ENCODE measurements at regions not wholly inside any gene's neighbourhood (a gene's known extent, or its start where the extent isn't known, plus 50 kb on each side); places are given as distances from the start of the nearest gene placed in this dataset.

DNA sequence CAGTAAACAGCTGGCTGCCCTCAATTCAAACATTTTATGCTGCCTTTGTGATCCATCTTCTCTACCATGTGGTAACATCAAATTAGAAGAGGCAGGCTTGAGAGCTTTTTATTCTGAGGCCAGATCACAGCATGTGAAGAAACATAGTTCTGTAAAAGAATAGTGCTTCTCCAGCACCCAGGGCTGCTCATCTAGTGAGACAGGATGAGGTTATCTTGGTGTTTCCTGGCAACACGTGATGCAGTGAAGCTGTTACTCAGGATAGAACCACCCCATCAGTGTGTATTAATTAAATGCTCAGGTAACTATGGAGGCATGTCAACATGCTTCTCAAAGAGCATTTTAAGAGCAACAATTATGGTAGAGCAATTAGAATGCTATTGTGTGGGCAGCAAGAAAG, 400.5 kb upstream of the ACO1 start:
- Histone ChIP-seq H3K79me2 (ENCODE audit: control insufficient read depth, insufficient read depth, low read length) (no peaks in the 10 kb centered on the region), H3K9ac (ENCODE audit: control insufficient read depth, extremely low read depth, insufficient read depth, low read length) (no peak overlapping the region), H3K36me3 (ENCODE audit: control insufficient read depth in 2 of 2, extremely low read depth in 1 of 2, insufficient read depth in 2 of 2, low read length in 2 of 2) (no peaks in the 10 kb centered on the region), H3K9me1 (ENCODE audit: control insufficient read depth, extremely low read depth, insufficient read depth, low read length) (no peaks in the 10 kb centered on the region), H3K9me3 (ENCODE audit: control insufficient read depth, low read depth, low read length) (peaks cover 2% of the 10 kb centered on the region), H3K27ac (ENCODE audit: control insufficient read depth, insufficient read depth, low read length) (no peak overlapping the region), H3K4me2 (ENCODE audit: control insufficient read depth, extremely low read depth, insufficient read depth, low read depth, low read length) (no peak overlapping the region), H3K4me1 (ENCODE audit: control insufficient read depth, extremely low read depth, insufficient read depth, low read length) (no peaks in the 10 kb centered on the region), H2AFZ (ENCODE audit: control insufficient read depth, low read length) (no peak overlapping the region), H4K20me1 (ENCODE audit: control insufficient read depth, extremely low read depth, insufficient read depth, low read length) (no peaks in the 10 kb centered on the region), H3K4me3 (ENCODE audit: control insufficient read depth in 2 of 3, extremely low read depth in 1 of 3, insufficient read depth in 2 of 3, low read depth in 1 of 3, low read length in 3 of 3) (no peak overlapping the region), H3K27me3 (ENCODE audit: control insufficient read depth, extremely low read depth, insufficient read depth, low read length) (no peaks in the 10 kb centered on the region)
- no peak for FAIRE-seq
- no peak for DNase-seq (ENCODE audit: low read depth, low spot score)
- dilution Hi-C loops (cut with MboI; ENCODE audit: extremely low pct_ligation_motif_present, low sequenced_read_pairs), result no loop called here
- no peak for TF ChIP-seq EZH2 (IDR thresholded peaks at IDR 0.05; ENCODE audit: low read length)
- TF ChIP-seq, protein P1, sequence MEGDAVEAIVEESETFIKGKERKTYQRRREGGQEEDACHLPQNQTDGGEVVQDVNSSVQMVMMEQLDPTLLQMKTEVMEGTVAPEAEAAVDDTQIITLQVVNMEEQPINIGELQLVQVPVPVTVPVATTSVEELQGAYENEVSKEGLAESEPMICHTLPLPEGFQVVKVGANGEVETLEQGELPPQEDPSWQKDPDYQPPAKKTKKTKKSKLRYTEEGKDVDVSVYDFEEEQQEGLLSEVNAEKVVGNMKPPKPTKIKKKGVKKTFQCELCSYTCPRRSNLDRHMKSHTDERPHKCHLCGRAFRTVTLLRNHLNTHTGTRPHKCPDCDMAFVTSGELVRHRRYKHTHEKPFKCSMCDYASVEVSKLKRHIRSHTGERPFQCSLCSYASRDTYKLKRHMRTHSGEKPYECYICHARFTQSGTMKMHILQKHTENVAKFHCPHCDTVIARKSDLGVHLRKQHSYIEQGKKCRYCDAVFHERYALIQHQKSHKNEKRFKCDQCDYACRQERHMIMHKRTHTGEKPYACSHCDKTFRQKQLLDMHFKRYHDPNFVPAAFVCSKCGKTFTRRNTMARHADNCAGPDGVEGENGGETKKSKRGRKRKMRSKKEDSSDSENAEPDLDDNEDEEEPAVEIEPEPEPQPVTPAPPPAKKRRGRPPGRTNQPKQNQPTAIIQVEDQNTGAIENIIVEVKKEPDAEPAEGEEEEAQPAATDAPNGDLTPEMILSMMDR (optimal IDR thresholded peaks at IDR 0.05 in 1 of 3, IDR thresholded peaks at IDR 0.05 in 1 of 3, conservative IDR thresholded peaks at IDR 0.05 in 1 of 3; ENCODE audit: extremely low read depth in 1 of 3, insufficient read depth in 2 of 3, low read length in 3 of 3), result no peak

- H3K27me3 ChIP-seq (ENCODE audit: control insufficient read depth, extremely low read depth, insufficient read depth, low read length), result no peaks in the 10 kb centered on the region
- H3K4me1 ChIP-seq (ENCODE audit: control insufficient read depth, extremely low read depth, insufficient read depth, low read length), result no peaks in the 10 kb centered on the region
- no peaks in the 10 kb centered on the region for H3K36me3 ChIP-seq (ENCODE audit: control insufficient read depth in 2 of 2, extremely low read depth in 1 of 2, insufficient read depth in 2 of 2, low read length in 2 of 2)
- no peak overlapping the region for H3K4me2 ChIP-seq (ENCODE audit: control insufficient read depth, extremely low read depth, insufficient read depth, low read depth, low read length)
- H3K9me1 ChIP-seq (ENCODE audit: control insufficient read depth, extremely low read depth, insufficient read depth, low read length), result no peaks in the 10 kb centered on the region
- no peak overlapping the region for H3K9ac ChIP-seq (ENCODE audit: control insufficient read depth, extremely low read depth, insufficient read depth, low read length)
- no peak overlapping the region for H3K4me3 ChIP-seq (ENCODE audit: control insufficient read depth in 2 of 3, extremely low read depth in 1 of 3, insufficient read depth in 2 of 3, low read depth in 1 of 3, low read length in 3 of 3)
- no peaks in the 10 kb centered on the region for H3K9me3 ChIP-seq (ENCODE audit: control insufficient read depth, low read depth, low read length)
- H4K20me1 ChIP-seq (ENCODE audit: control insufficient read depth, extremely low read depth, insufficient read depth, low read length), result no peaks in the 10 kb centered on the region
- no peaks in the 10 kb centered on the region for H3K79me2 ChIP-seq (ENCODE audit: control insufficient read depth, insufficient read depth, low read length)
- DNase-seq (ENCODE audit: low read depth, low spot score), result no peak
- H3K27ac ChIP-seq (ENCODE audit: control insufficient read depth, insufficient read depth, low read length), result no peak overlapping the region
- no peak for FAIRE-seq
- dilution Hi-C loops (cut with MboI; ENCODE audit: extremely low pct_ligation_motif_present, low sequenced_read_pairs), result no loop called here
- H2AFZ ChIP-seq (ENCODE audit: control insufficient read depth, low read length), result no peak overlapping the region
- no peak for TF ChIP-seq EZH2 (IDR thresholded peaks at IDR 0.05; ENCODE audit: low read length)
- TF ChIP-seq, protein P1 (optimal IDR thresholded peaks at IDR 0.05 in 1 of 3, IDR thresholded peaks at IDR 0.05 in 1 of 3, conservative IDR thresholded peaks at IDR 0.05 in 1 of 3; ENCODE audit: extremely low read depth in 1 of 3, insufficient read depth in 2 of 3, low read length in 3 of 3), result no peak
Measured at GRCh38 chr9:31996331-31996730, 388.1 kb upstream of the ACO1 start.

All from keratinocyte (primary cell).